GM13977 (cell line): ENCODE measurements at regions not wholly inside any gene's neighbourhood (a gene's known extent, or its start where the extent isn't known, plus 50 kb on each side); places are given as distances from the start of the nearest gene placed in this dataset.
"Not testable (repeated sequence)": the region's sequence is repeated elsewhere in the genome, so short reads cannot be mapped to it uniquely, and the experiment has no call there.

Experiments used
- DNase-seq: peaks from one replicate; pipeline ENCODE4 v3.0.0; 2012; ENCODE audit warnings: low spot score
- CTCF ChIP-seq: IDR thresholded peaks from 2 replicates; pipeline ENCODE4 v1.5.1; 2012; ENCODE audit warnings: mild to moderate bottlenecking, control low read depth; ENCODE audit not compliant: insufficient read depth; ENCODE audit errors: extremely low read depth, missing control alignments
- in situ Hi-C: fragments of 300-500 bp; cut with MboI; formaldehyde crosslinking; loops from one replicate; pipeline ENCODE4 v1.12.0; 2022; ENCODE audit warnings: low sequenced_read_pairs, low pct_unique_long_range_greater_than_20kb, mixed read lengths, inconsistent platforms; ENCODE audit not compliant: unreplicated experiment

- no peak for DNase-seq
- in situ Hi-C loops = no loop called here
- no peak for TF ChIP-seq CTCF
Measured at GRCh38 chr6:163735076-163735475, 320.6 kb downstream of the QKI start.

- DNase-seq = no peak
- TF ChIP-seq CTCF = no peak
- in situ Hi-C loops = no loop called here
Measured at GRCh38 chr6:163733061-163733460, 318.5 kb downstream of the QKI start.

GRCh38 chr6:163732479-163732878 lies 318.0 kb downstream of the QKI start:
- in situ Hi-C loops = no loop called here
- no peak for DNase-seq
- TF ChIP-seq CTCF = no peak

GRCh38 chr6:163732014-163732351 lies 317.5 kb downstream of the QKI start:
- in situ Hi-C loops = not testable (repeated sequence)

GRCh38 chr6:163731215-163732013 lies 316.9 kb downstream of the QKI start:
- DNase-seq = no peak
- in situ Hi-C loops = no loop called here
- TF ChIP-seq CTCF = no peak

More at GRCh38 chr6:163732014-163732351, 317.5 kb downstream of the QKI start:
- not testable (repeated sequence) for DNase-seq

GRCh38 chr6:163730246-163731210 lies 316.0 kb downstream of the QKI start:
- in situ Hi-C loops = no loop called here
- no peak for DNase-seq
- no peak for TF ChIP-seq CTCF

- no peak for TF ChIP-seq CTCF
- in situ Hi-C loops = no loop called here
- no peak for DNase-seq
Measured at GRCh38 chr6:163729127-163729872, 314.8 kb downstream of the QKI start.
